GM19468 (cell line): ENCODE measurements at regions not wholly inside any gene's neighbourhood (a gene's known extent, or its start where the extent isn't known, plus 50 kb on each side); places are given as distances from the start of the nearest gene placed in this dataset.
A peak's percentile ranks its signal among the peaks of the same experiment; 100 is the strongest.
"Not testable (repeated sequence)": the region's sequence is repeated elsewhere in the genome, so short reads cannot be mapped to it uniquely, and the experiment has no call there.

ENCODE experiments used
- ATAC-seq: cut with Tn5 transposase; IDR thresholded peaks from one replicate; pipeline ENCODE4 v1.9.1; 2021; ENCODE audit warnings: mild to moderate bottlenecking, moderate library complexity, moderate number of reproducible peaks; ENCODE audit not compliant: unreplicated experiment; ENCODE audit errors: extremely low read depth

DNA sequence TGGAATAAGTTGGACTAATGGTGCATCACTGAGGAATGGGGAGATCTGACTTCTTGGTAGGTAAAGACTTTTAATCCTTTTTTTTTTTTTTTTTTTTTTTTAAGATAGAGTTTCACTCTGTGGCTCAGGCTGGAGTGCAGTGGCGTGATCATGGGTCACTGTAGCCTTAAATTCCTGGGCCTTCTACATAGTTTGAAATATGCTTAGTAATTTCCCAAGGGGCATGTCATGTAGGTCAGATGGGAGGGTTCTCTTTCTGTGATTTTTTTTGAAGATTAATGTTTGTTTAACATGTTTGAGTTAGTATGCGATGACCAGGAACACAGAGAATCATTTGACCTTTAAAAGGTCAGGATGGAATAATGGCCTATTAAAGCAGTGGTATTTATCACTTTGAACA lies 129.1 kb downstream of the S1PR1 start:
- no peak for ATAC-seq

DNA sequence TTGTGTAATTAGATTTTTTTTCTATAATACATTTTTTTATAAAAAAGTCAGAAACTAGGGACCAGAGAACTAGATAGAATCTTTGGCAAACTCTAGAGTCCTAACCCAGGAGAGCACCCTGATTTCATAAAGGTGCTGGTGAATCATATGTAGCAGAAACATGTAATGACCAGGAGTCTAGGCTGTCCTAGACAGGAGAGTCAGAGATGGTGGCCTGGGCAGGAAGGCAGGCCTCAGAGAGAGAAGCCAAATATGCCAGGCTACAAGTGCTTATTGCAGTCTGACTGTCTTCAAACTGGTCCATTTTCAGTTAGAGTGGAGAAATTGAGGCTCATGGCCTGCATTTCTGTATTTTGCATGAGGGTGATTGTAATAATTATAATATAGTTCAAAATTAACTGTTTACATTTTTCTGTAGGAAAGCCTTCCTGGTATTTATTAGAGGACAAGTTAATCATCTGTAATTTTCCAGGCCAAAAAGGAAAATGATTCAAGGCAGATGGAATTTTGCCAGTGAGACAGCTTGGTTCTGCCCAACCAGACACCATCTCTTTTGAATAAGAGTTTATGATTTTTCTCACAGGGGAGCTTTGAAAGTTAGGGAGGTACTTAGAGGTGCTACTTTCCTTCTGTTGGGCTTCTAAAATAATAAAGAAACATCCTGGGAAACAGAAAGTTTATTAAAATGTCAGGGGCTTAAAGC lies 129.8 kb downstream of the S1PR1 start:
- no peak for ATAC-seq

- no peak for ATAC-seq
Measured at GRCh38 chr1:101367630-101368029, 130.8 kb downstream of the S1PR1 start.

GRCh38 chr1:101370488-101370887 lies 133.7 kb downstream of the S1PR1 start:
- no peak for ATAC-seq

GRCh38 chr1:101371259-101371658 lies 134.4 kb downstream of the S1PR1 start:
- ATAC-seq, result peak; percentile 92

GRCh38 chr1:101373570-101373969 lies 136.8 kb downstream of the S1PR1 start:
- ATAC-seq, result no peak

DNA sequence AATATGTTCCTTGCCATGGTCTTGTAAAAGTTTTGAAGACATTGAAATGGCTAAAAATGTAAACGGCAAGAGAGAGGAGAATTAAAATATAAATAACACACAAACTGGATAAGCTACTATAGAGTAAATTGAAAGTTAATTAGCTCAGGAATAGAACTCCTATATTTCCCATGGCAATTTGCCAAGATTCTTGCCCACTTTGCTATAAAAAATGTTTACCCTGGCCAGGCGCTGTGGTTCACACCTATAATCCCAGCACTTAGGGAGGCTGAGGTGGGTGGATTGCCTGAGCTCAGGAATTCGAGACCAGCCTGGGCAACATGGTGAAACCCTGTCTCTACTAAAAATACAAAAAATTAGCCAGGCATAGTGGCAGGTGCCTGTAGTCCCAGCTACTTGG lies 138.6 kb downstream of the S1PR1 start:
- ATAC-seq, result not testable (repeated sequence)

DNA sequence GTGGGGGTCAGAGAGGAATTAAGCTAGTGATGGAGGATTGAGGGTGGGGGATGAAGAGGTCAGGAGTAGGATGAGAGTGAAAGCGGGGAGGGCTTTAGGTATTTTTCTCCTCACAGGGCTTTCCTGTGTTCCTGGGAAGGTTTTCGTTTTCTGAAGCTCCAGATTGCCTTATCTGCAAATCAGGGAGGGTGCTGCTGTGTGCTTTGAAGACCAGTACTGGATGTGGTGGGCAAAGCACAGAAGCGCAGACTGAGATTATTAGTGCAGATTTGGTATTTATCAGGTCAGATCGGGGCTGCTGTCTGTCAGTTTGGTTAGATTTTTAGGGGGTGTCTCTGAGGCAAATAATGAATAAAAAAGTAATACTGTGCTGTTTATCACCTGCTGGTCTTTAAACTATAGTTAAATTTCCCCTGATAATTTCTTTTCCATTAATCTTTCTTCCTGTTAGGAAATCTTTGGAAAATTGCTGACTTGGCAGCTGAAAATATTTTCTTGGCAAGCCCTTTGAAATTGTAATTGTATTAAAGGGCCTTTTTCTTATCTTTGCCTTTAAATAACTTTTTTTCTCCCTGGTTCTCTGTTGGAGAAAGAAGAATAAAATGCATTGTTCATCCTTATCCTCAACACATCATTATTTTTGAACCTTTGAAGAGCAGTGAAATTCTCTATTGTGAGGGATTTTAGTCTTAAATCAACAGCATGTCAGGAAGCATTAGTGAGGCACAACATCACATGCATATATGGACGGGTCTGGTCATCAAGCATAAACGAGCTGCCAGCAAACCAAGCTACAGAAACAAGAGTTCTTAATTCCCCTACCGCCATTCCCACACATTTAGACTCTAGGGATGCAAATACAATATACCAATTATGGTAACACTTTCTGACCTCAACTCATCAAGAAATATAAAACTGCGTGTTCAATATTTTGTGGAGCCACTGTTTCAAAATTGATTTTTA lies 139.6 kb downstream of the S1PR1 start:
- no peak for ATAC-seq

GRCh38 chr1:101377084-101377835 lies 140.4 kb downstream of the S1PR1 start:
- no peak for ATAC-seq

DNA sequence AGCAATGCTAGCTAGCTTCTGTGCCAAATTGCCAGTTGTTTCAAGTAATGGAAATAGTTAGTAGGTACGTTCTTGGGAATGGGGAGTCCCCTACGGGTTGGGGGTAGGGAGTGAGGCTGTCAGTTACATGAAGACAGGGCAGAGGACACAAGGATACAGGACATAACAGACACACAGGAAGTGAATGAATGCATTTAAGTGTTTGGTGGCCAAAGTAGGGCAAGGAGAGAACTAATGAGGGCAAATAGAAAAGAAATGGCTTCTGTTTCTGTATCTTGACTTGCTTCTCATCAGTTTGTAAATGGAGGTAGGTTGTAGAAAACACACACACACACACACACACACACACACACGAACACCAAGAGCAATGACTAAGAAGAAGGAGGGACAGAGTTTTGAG lies 142.2 kb downstream of the S1PR1 start:
- ATAC-seq, result no peak

GRCh38 chr1:101379950-101380349 lies 143.1 kb downstream of the S1PR1 start:
- ATAC-seq, result peak; percentile 90

GRCh38 chr1:101382135-101382534 lies 145.3 kb downstream of the S1PR1 start:
- ATAC-seq, result no peak

DNA sequence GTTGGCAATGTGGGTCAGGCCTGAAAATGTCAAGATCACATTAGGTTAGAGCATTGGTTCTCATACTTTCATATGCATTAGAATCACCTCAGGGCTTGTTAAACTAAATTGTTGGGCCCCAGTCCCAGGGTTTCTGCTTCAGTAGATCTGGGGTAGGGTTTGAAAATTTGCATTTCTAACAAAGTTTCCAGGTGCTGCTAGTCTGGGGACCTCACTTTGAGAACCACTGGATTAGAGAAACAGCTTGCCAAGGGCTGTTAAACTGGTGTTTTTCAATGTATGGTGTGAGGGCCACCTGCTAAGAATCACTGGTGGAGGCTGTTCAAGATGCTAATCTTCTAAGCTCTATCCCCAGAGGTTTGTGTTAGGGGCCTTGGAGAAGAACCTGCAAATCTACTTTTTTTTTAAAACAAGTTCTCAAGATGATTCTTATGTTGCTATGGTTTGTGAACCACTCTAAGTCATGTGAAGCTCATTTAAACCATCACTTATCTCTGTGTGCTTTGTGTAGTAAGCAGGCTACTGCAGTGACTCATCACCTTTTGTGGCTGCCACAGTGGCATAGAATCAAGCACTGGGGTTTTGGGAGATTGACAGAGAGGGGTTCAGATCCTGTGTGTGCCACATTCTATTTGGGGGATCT lies 152.2 kb downstream of the S1PR1 start:
- ATAC-seq, result peak; percentile 90

DNA sequence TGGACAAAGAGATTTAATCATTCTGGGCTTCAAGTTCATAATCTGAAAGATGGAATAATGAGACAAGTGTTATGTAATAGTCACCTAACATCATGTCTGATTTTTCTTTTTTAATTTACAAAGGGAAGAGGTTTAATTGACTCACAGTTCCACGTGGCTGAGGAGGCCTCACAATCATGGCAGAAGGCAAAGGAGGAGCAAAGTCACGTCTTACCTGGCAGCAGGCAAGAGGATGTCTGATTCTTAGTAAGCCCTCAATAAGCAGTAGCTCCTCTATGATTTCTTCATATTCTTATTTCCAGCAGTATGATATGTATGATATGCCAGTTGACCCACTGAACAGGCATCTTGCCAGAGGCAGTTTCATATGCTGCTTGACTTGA lies 152.7 kb downstream of the S1PR1 start:
- ATAC-seq, result no peak

DNA sequence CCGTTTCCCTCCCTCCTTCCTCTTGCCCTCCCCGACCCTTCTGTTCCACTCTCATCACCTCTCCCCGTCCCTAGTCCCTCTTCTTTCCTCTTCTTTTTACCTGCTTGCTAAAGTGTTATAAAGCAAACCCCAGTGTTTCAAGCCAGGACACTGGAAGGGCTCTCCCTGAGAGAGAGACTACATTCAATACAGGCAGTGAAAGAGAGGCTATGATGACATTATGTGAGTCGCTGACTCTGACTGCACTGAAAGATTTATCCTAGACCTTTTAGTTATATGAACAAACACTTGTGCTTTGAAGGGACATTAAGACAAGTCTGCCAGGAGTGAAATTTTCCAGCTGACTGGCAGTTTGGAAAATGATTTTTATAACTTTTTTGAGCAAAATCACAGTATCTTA lies 155.7 kb downstream of the S1PR1 start:
- no peak for ATAC-seq

DNA sequence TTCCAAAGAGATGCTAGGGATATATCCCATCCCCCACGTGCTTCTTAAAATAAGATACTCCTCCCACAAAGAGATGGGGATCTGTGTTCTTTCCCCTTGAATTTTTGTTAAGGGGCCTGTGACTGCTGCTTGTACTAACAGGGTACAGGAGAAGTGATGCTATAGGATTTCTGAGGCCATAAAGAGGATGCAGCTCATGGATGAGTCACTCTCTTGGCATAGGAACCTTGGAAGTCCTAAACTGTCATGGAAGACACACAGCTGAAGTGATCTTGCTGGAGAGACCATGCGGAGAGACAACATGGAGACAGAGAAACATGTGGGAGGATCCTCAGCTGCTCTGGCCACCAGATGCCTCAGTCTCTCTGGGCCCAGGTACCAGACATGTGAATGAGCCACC lies 157.2 kb downstream of the S1PR1 start:
- ATAC-seq, result no peak

DNA sequence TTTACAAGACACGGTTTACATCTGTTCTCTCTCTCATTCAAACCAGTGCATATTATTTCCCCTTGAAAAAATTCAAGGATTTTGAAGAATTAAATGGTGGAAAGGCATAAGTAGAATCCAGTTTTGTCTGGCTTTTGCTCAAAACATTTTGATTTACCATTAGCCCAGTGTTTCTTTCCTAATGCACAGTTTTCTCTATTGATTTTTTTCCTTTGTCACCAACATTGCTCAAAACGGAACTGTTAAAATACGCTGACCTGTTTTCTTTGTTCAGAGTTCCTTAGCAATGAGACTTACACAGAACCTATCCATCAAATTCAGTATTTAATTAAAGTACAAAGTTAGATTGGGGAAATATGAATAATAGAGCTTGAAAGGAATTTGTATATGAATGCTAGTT lies 162.4 kb downstream of the S1PR1 start:
- ATAC-seq, result no peak

- ATAC-seq, result no peak
Measured at GRCh38 chr1:101406271-101406670, 169.5 kb downstream of the S1PR1 start.

DNA sequence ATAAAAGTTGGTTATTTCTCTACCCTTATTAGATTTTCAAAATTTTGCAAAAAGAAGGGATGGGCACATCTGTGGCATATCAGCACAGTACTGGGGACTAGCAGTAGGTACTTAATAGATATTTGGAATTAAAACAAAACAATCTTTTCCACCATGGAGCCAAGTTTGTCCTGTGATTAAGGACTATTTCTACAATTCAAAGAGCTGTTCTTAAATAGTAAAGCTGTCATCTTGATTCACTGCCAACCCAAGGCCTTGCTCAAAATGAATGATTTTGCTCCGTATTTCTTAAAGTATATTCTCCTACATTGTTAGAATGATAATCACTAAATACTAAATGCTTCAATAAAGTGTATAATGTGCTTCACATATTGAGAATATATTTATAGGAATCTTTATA lies 169.9 kb downstream of the S1PR1 start:
- ATAC-seq, result no peak

DNA sequence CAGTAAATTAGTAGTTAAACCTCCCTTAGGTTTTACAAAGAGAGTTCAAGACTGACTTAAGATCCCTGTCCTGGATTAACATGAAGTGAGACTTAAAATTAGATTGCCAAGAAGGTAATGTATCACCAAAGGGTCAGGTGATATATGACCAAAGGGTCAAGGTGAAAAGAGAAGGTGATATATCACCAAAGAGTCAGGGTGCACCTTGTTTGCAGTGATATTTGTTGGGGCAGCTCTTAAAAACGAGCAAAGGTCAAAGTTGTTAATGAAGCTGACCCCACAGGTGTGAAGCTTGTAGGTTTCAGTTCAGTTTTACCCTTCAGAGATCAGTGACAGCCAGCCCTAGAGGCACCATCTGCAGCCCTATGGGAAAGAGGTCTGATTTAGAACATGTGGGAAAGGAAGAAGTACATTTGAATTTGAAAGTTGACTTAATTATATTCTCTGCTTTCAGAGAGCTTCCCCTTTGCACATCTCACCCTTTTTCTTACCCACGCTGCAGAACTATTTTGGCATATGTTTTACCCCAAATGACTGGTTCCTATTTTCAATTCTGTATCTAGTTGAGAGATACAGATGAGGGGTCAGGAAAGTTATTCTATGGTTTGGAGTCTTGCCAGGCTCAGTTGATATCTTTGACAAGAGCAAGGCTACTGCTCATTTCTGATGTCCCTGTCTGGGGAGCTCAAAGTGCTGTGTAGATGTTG lies 170.8 kb downstream of the S1PR1 start:
- peak; percentile 85 for ATAC-seq
